IPS-18a (cell line): ENCODE measurements at regions not wholly inside any gene's neighbourhood (a gene's known extent, or its start where the extent isn't known, plus 50 kb on each side); places are given as distances from the start of the nearest gene placed in this dataset.
"Not testable (repeated sequence)": the region's sequence is repeated elsewhere in the genome, so short reads cannot be mapped to it uniquely, and the experiment has no call there.

Experiments used
- H3K27ac ChIP-seq: one replicate; pipeline ENCODE4 v1.5.1; 2013; ENCODE audit warnings: low read length
- H3K27me3 ChIP-seq: one replicate; pipeline ENCODE4 v1.6.1; 2013; ENCODE audit warnings: mild to moderate bottlenecking, low read length; ENCODE audit not compliant: control insufficient read depth, insufficient read depth
- H3K36me3 ChIP-seq: one replicate; pipeline ENCODE4 v1.6.1; 2013; ENCODE audit warnings: low read depth, low read length; ENCODE audit not compliant: control insufficient read depth
- H3K4me1 ChIP-seq: one replicate; pipeline ENCODE4 v1.6.1; 2013; ENCODE audit warnings: low read depth, low read length; ENCODE audit not compliant: control insufficient read depth
- H3K4me3 ChIP-seq: one replicate; pipeline ENCODE4 v1.5.1; 2013; ENCODE audit warnings: low read length
- H3K9ac ChIP-seq: one replicate; pipeline ENCODE4 v1.6.1; 2013; ENCODE audit warnings: mild to moderate bottlenecking, low read length, moderate library complexity
- H3K9me3 ChIP-seq: one replicate; pipeline ENCODE4 v1.6.1; 2013; ENCODE audit warnings: low read depth, low read length; ENCODE audit not compliant: control insufficient read depth

DNA sequence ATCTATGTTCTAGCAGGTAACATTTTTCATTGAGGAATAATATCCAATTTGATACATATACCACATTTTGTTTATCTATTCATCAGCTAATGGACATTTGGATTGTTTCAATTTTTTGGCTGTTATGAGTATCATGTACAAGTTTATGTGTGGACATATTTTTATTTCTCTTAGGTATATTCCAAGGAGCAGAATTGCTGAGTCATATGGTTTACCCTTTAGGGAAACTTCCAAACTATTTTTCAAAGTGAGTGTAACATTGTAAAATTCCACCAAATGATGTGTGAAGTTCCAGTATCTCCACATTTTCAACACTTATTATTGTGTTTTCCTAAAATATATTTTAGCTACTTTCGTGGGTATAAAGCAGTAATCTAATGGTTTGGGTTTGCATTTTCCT lies 1789.9 kb downstream of the MRPL39 start:
- Histone ChIP-seq H3K27ac (no peak overlapping the region), H3K9me3 (peaks cover 7% of the 10 kb centered on the region), H3K36me3 (no peaks in the 10 kb centered on the region), H3K4me1 (no peaks in the 10 kb centered on the region), H3K27me3 (no peaks in the 10 kb centered on the region), H3K4me3 (no peak overlapping the region), H3K9ac (no peak overlapping the region)

DNA sequence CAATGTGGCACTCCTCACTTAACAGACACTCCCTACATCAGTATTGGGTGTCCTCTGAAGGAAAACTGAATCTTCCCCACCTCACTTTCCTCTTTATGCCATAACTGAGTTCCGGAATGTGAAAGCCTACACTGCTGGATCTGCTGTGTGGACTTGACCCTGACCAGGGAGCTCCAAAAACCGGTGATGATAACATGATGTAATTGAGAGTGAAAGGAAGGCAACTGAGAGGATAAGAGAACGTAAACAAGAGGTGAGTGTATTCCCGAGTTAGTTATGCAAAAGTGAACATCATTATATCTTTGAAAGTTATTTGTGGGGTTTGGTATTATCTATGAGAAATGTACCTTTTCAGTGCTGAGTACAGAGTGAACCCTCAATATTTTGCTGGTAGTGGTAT lies 1794.8 kb downstream of the MRPL39 start:
- H3K27ac ChIP-seq = no peak overlapping the region
- H3K9me3 ChIP-seq = peaks cover 13% of the 10 kb centered on the region
- H3K9ac ChIP-seq = no peak overlapping the region
- H3K4me3 ChIP-seq = no peak overlapping the region
- no peaks in the 10 kb centered on the region for H3K4me1 ChIP-seq
- H3K27me3 ChIP-seq = no peaks in the 10 kb centered on the region
- H3K36me3 ChIP-seq = no peaks in the 10 kb centered on the region

DNA sequence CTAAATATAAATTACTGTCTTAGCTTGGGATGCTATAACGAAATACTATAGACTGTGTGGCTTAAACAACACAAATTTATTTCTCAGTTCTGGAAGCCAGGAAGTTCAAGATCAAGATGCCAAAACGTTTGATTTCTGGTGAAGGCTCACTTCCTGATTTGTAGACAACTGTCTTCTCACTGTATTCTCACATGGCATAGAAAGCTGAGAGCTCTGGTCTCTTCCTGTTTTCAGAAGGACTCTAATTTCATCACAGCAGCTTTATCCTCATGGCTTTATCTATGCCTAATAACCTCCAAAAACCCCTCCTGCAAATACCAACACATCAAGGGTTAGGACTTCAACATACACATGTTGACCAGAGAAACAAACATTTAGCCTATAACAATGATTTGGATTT lies 1795.5 kb downstream of the MRPL39 start:
- Histone ChIP-seq H3K4me3 (no peak overlapping the region), H3K27me3 (no peaks in the 10 kb centered on the region), H3K9me3 (peaks cover 13% of the 10 kb centered on the region), H3K36me3 (no peaks in the 10 kb centered on the region), H3K4me1 (no peaks in the 10 kb centered on the region), H3K27ac (no peak overlapping the region), H3K9ac (no peak overlapping the region)

DNA sequence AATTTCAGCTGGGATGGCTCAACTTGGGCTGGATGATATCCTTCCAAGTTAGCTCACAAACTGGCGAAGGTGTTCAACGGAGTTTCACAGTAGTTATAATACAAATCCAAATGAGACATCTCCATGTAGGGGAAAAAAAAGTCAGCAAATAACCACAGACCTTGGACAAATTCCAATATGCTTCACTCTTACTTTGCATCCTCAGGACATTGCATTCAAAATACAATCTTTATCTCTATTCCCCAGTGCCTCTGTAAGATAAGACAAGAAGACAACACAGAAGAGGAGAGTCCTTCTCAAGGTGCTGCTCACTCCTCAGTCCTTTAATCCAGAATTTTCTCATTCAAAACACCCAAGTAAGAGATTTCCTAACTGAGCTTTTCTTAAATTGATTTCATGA lies 1797.7 kb downstream of the MRPL39 start:
- Histone ChIP-seq H3K9ac (no peak overlapping the region), H3K9me3 (peaks cover 18% of the 10 kb centered on the region), H3K27ac (no peak overlapping the region), H3K36me3 (no peaks in the 10 kb centered on the region), H3K4me3 (no peak overlapping the region), H3K4me1 (no peaks in the 10 kb centered on the region), H3K27me3 (no peaks in the 10 kb centered on the region)

DNA sequence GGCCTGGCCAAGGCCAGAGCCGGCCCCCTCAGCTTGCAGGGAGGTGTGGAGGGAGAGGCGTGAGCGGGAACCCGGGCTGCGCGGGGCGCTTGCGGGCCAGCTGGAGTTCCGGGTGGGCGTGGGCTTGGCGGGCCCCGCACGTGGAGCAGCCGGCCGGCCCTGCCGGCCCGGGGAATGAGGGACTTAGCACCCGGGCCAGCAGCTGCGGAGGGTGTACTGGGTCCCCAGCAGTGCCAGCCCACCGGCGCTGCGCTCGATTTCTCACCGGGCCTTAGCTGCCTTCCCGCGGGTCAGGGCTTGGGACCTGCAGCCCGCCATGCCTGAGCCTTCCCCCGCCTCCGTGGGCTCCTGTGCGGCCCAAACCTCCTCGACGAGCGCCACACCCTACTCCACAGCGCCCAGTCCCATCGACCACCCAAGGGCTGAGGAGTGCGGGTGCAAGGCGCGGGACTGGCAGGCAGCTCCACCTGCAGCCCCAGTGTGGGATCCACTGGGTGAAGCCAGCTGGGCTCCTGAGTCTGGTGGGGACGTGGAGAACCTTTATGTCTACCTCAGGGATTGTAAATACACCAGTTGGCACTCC lies 1800.2 kb downstream of the MRPL39 start:
- not testable (repeated sequence) for H3K9ac ChIP-seq, H3K4me1 ChIP-seq, H3K27me3 ChIP-seq, H3K4me3 ChIP-seq, H3K36me3 ChIP-seq, H3K27ac ChIP-seq
- peaks cover 14% of the 10 kb centered on the region for H3K9me3 ChIP-seq

DNA sequence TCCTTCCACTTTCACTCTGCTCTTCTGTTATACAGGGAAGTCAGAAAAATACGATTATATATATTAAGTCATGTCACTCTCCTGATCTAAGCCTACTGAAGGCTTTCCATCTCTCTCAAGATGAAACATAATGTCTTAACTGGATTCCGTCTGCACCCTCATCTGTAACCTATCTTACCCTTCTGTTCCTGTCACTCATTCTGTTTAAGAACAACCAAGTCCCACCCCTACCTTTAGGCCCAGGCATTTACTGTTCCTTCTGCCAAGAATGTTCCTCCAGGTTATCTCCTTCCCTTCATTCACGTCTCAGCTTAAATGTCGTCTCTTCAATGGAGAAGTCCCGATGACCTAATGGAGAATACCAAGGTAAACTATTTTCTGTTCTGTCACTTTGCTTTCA lies 1802.4 kb downstream of the MRPL39 start:
- no peaks in the 10 kb centered on the region for H3K4me1 ChIP-seq
- no peak overlapping the region for H3K9ac ChIP-seq
- peaks cover 7% of the 10 kb centered on the region for H3K9me3 ChIP-seq

DNA sequence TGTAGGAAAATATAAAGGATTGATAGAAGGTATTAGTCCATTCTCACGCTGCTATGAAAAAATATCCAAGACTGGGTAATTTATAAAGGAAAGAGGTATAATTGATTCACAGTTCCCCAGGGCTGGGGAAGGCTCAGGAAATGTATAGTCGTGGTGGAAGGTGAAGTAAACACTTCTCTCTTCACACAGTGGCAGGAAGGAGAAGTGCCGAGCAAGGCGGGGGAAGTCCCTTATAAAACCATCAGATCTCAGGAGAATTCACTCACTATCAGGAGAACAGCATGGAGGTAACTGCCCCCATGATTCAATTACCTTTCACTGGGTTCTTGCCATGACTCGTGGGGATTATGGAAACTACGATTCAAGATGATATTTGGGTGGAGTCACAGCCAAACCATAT lies 1806.0 kb downstream of the MRPL39 start:
- Histone ChIP-seq H3K36me3 (no peaks in the 10 kb centered on the region), H3K9ac (no peak overlapping the region), H3K4me1 (no peaks in the 10 kb centered on the region), H3K27ac (no peak overlapping the region), H3K4me3 (no peak overlapping the region), H3K27me3 (no peaks in the 10 kb centered on the region), H3K9me3 (peaks cover 7% of the 10 kb centered on the region)

More for the DNA sequence above, 1802.4 kb downstream of the MRPL39 start:
- Histone ChIP-seq H3K27ac (no peak overlapping the region), H3K4me3 (no peak overlapping the region), H3K27me3 (no peaks in the 10 kb centered on the region), H3K36me3 (no peaks in the 10 kb centered on the region)

DNA sequence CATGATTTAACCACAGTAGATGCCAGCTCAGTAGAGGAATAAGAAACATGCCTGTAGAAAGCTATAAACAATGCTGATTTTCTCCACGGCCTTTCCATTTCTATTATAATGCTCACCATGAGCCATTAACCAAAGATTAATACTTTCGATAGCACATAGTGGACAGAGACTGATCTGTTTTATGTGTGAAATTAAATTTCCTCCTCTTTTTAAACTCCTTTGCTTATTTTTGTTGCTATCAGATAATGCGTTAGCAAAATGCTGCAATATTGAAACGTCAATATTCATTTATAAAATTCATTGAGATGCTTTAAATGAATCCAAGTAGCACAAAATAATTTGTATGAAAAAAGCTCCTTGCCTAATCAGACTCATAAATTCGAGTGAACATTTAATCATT lies 1807.9 kb downstream of the MRPL39 start:
- Histone ChIP-seq H3K4me3 (no peak overlapping the region), H3K27ac (no peak overlapping the region), H3K36me3 (no peaks in the 10 kb centered on the region)

DNA sequence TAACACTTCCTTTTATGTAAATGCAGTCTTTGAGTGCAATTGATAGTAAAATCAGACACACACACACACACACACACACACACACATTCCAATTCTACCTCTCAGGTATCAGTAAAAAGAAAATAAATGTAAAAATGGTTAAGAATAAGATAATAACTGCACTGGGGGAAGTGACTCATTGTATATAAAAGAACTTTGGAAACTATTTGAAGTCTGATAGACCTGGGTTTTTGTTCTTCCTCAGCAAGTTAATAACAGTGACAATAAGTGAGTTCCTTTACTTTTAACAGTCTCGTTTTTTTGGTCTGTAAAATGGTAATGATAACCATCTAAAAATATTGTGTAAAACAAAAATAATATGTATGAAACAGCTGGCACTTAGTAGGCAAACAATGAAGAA lies 1815.0 kb downstream of the MRPL39 start:
- H3K4me1 ChIP-seq = no peaks in the 10 kb centered on the region
- H3K9ac ChIP-seq = no peak overlapping the region
- no peak overlapping the region for H3K27ac ChIP-seq
- peaks cover 10% of the 10 kb centered on the region for H3K9me3 ChIP-seq
- no peak overlapping the region for H3K4me3 ChIP-seq
- H3K27me3 ChIP-seq = no peaks in the 10 kb centered on the region
- H3K36me3 ChIP-seq = no peaks in the 10 kb centered on the region

More for the DNA sequence above, 1807.9 kb downstream of the MRPL39 start:
- H3K9me3 ChIP-seq = peaks cover 6% of the 10 kb centered on the region
- no peak overlapping the region for H3K9ac ChIP-seq
- H3K27me3 ChIP-seq = no peaks in the 10 kb centered on the region
- H3K4me1 ChIP-seq = no peaks in the 10 kb centered on the region

DNA sequence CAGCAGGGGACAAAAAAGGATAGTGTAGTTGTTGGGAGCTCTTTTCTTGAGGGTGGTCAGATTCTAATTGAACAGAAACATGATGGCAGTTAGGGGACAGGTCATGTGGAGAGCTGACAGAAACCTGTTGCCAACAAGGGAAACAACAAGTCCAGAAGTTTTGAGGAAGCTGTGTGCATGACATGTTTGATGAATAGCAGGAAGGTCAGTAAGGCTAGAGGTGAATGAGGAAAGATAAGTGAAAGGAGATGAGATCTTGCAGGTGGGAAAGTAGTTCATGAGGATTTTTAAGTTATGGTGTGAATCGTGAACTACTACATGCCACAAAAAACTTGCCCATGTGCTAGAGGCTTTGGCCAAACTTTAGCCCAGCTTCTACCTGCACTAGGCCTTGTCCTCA lies 1817.4 kb downstream of the MRPL39 start:
- Histone ChIP-seq H3K27me3 (no peaks in the 10 kb centered on the region), H3K4me3 (no peak overlapping the region), H3K27ac (no peak overlapping the region), H3K9me3 (peaks cover 7% of the 10 kb centered on the region), H3K9ac (no peak overlapping the region), H3K36me3 (no peaks in the 10 kb centered on the region), H3K4me1 (no peaks in the 10 kb centered on the region)

DNA sequence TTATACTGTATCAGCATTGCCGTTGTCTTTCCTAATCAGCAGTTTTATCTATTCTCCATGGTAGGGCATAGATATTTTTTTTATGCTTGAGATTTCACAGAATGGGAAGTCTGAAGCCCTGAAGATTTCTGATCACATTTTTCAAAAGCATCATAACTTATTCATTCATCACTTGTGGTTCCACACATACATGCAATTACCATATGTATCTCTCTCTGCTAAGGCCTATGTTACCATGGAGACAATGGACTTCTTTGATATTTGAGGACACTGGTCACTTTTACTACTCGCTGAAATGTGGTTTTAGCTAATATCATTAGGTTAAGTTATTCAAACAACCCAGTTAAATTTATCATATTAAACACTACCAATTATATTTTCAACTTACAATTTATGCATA lies 1827.0 kb downstream of the MRPL39 start:
- no peak overlapping the region for H3K9ac ChIP-seq
- H3K27me3 ChIP-seq = no peaks in the 10 kb centered on the region
- peaks cover 4% of the 10 kb centered on the region for H3K9me3 ChIP-seq
- no peak overlapping the region for H3K27ac ChIP-seq
- no peaks in the 10 kb centered on the region for H3K36me3 ChIP-seq
- H3K4me1 ChIP-seq = no peaks in the 10 kb centered on the region
- H3K4me3 ChIP-seq = no peak overlapping the region

DNA sequence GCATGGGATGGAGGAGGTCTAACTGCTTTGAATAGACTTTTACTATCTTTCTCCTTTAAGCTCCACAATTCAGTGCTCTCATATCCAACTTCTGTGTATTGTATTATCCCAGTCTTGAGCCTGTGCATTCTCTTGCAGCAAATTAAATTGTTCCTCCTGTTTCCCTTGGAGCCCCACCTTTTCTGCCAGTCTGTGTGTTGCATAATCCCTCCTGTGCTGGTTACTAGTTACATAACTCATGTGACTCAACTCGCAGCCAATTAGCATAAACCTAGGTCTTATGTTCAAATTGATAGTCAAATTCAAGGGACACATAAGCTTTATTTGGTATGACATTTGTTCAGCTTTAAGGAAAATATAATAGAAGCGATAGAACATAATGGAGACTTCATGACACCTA lies 1863.5 kb downstream of the MRPL39 start:
- no peaks in the 10 kb centered on the region for H3K27me3 ChIP-seq
- H3K9ac ChIP-seq = no peak overlapping the region
- no peak overlapping the region for H3K4me3 ChIP-seq
- no peak overlapping the region for H3K27ac ChIP-seq
- no peaks in the 10 kb centered on the region for H3K4me1 ChIP-seq
- peaks cover 15% of the 10 kb centered on the region for H3K9me3 ChIP-seq
- no peaks in the 10 kb centered on the region for H3K36me3 ChIP-seq
